NOMO-1 treated with DMSO at 0.1 percent for 48 hours (cell line): ENCODE measurements at regions not wholly inside any gene's neighbourhood (a gene's known extent, or its start where the extent isn't known, plus 50 kb on each side); places are given as distances from the start of the nearest gene placed in this dataset.
A peak's percentile ranks its signal among the peaks of the same experiment; 100 is the strongest.

Experiments used
- DNase-seq: peaks from one replicate; lab custom pipeline; 2025; ENCODE audit not compliant: unreplicated experiment; lab: John Stamatoyannopoulos, UW

GRCh38 chr6:133818320-133818719 is 70.6 kb upstream of the TCF21 start:
- no peak for DNase-seq

DNA sequence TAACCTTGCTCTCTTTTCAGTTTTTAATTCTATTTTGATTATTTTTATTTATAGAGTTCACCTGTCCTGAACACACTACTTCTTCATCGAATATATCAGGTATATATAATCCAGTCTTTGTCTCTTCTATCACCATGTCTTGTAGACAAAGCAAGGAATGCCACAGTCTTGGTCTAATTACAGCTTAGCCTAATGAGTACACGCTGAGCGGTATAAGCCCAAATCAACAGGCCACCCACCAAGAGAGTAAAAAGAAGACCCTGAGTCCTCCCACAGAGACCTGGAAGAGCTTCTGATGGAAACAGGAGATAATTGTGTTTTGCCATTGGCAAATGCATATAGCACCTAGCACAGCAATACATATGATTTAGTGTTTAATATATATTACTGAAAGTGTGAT is 68.7 kb upstream of the TCF21 start:
- DNase-seq, result no peak

- DNase-seq, result no peak
Measured at GRCh38 chr6:133827766-133828165, 61.1 kb upstream of the TCF21 start.

- no peak for DNase-seq
Measured at GRCh38 chr6:133833949-133834359, 55.0 kb upstream of the TCF21 start.

DNA sequence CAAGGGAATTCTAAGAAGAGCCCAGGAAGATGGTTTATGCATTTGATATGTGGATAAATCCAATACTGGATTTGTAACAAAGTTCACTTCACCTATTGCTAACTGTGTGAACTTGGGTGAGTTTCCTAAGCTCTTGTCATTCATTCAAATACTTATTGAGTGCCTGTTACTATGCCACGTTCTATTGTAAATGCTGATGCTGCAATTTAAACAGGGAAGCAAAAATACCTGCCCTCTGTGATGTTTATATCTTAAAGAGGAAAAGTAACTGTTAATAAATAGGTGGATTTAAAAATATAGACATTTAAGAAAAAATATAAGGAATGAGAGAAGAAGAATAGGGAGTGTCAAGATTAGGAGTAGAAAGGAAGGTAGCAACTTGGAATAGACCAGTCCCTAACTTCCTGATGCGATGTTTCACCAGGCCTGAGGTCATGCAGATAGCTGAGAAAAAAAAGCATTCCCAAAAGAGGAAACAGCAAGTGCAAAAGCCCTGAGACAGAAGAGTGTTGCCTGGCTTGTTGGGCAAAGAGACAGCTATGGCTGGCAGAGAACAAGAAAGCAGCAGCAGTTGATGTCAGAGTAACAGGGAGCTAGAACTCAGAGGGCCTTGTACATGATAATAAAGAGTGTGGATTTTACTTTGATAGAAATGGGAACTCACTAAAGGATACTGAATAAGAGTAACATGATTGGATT is 54.3 kb upstream of the TCF21 start:
- no peak for DNase-seq

GRCh38 chr6:133835901-133836300 is 53.0 kb upstream of the TCF21 start:
- no peak for DNase-seq

- DNase-seq, result peak; percentile 15
Measured at GRCh38 chr6:133837801-133838349, 51.0 kb upstream of the TCF21 start.
